ENCODE measurements at regions not wholly inside any gene's neighbourhood (a gene's known extent, or its start where the extent isn't known, plus 50 kb on each side); places are given as distances from the start of the nearest gene placed in this dataset.

GRCh38 chr6:130693944-130694343 is 133.3 kb upstream of the SMLR1 start:
- BruUV-seq (replicated peaks), result no TSS peak
- in situ Hi-C loops (cut with MboI) (no loop called here), intact Hi-C loops (cut with micrococcal nuclease) (no loop called here)
- POLR2A ChIA-PET, result no interaction called here
- H3K4me1 ChIP-seq (replicated peaks in 1 of 2; ENCODE audit: control insufficient read depth in 2 of 2, insufficient read depth in 2 of 2, low read length in 2 of 2), result no peaks in the 10 kb centered on the region
- H2AFZ ChIP-seq (ENCODE audit: low read depth, low read length), result no peak overlapping the region
- DNase-seq (ENCODE audit: extremely low read depth in 1 of 4, low spot score in 3 of 4) (no peak), FAIRE-seq (no peak), ATAC-seq (no peak)
- H4K20me1 ChIP-seq (replicated peaks; ENCODE audit: control insufficient read depth, insufficient read depth, low read length), result no peaks in the 10 kb centered on the region
- no peak overlapping the region for H3K27ac ChIP-seq (ENCODE audit: extremely low read depth, low read depth, low read length)
- 0% methylated on average over 2 of the region's 2 CpGs for WGBS (ENCODE audit: insufficient coverage, low coverage, missing lambda C conversion rate)
- H3K9me3 ChIP-seq (replicated peaks; ENCODE audit: control insufficient read depth, insufficient read depth, low read depth, low read length), result no peaks in the 10 kb centered on the region
- H3K79me2 ChIP-seq (ENCODE audit: control insufficient read depth, insufficient read depth, low read length), result no peaks in the 10 kb centered on the region
- H3K9ac ChIP-seq (ENCODE audit: insufficient read depth in 1 of 2, low read depth in 2 of 2, low read length in 2 of 2), result no peak overlapping the region
- H3K9me1 ChIP-seq (ENCODE audit: control insufficient read depth, insufficient read depth, low read length), result no peaks in the 10 kb centered on the region
- no peaks in the 10 kb centered on the region for H3K27me3 ChIP-seq (ENCODE audit: control insufficient read depth in 2 of 2, insufficient read depth in 2 of 2, low read length in 2 of 2)
- H3K4me2 ChIP-seq (ENCODE audit: insufficient read depth, low read length), result no peak overlapping the region
- no peaks in the 10 kb centered on the region for H3K36me3 ChIP-seq (ENCODE audit: control insufficient read depth, insufficient read depth, low read length)
- CTCF ChIA-PET (ENCODE audit: low intra/inter-chr PET ratio), result no interaction called here
- no peak overlapping the region for H3K4me3 ChIP-seq
- TF ChIP-seq MTA3 (IDR thresholded peaks at IDR 0.05; ENCODE audit: borderline replicate concordance) (no peak), ZBTB11 (CRISPR knock-in tag; IDR thresholded peaks at IDR 0.05) (no peak), ZNF395 (CRISPR knock-in tag; IDR thresholded peaks at IDR 0.05) (no peak), ZBTB1 (CRISPR knock-in tag; IDR thresholded peaks at IDR 0.05; ENCODE audit: borderline replicate concordance, low read depth) (no peak), IFI16 (CRISPR knock-in tag; IDR thresholded peaks at IDR 0.05) (no peak), EHMT2 (IDR thresholded peaks at IDR 0.05) (no peak), CAMTA2 (CRISPR knock-in tag; conservative IDR thresholded peaks at IDR 0.05) (no peak), ARNT (IDR thresholded peaks at IDR 0.05) (no peak), BRF2 (IDR thresholded peaks at IDR 0.05; ENCODE audit: borderline replicate concordance, insufficient read depth, insufficient read length) (no peak), ZNF699 (CRISPR knock-in tag; IDR thresholded peaks at IDR 0.05; ENCODE audit: insufficient replicate concordance) (no peak), RBM39 (optimal IDR thresholded peaks at IDR 0.05; ENCODE audit: low read depth, low read length) (no peak), HMBOX1 (IDR thresholded peaks at IDR 0.05) (no peak), EGR1 (conservative IDR thresholded peaks at IDR 0.05) (no peak), ARID3A (IDR thresholded peaks at IDR 0.05; ENCODE audit: borderline replicate concordance, low read depth, low read length) (no peak), HMGN3 (IDR thresholded peaks at IDR 0.05; ENCODE audit: borderline replicate concordance, extremely low read depth, insufficient read length, low read depth, low read length) (no peak)
